NCI-H2196 (cell line): ENCODE measurements at regions not wholly inside any gene's neighbourhood (a gene's known extent, or its start where the extent isn't known, plus 50 kb on each side); places are given as distances from the start of the nearest gene placed in this dataset.
"Not testable (repeated sequence)": the region's sequence is repeated elsewhere in the genome, so short reads cannot be mapped to it uniquely, and the experiment has no call there.

Experiments
- DNase-seq: peaks from one replicate; lab custom pipeline; 2025; ENCODE audit not compliant: unreplicated experiment; lab: John Stamatoyannopoulos, UW

DNA sequence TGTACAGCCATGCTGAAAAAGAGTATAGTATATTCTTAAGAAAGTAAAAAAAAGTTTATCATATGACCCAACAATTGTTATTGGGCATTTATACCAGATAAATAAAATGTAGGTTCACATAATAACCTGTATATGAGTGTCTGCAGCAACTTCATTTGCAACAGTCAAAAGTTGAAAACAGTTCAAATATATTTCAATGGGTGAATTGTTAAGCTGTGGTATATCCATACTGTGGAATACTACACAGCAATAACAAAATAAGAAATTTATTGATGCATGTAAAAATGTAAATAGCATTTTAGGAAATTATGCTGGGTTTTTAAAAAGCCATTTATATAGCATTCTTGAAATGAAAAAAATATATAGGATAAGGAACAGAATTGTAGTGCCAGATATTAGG is 1420.1 kb upstream of the ACO1 start:
- DNase-seq: no peak

DNA sequence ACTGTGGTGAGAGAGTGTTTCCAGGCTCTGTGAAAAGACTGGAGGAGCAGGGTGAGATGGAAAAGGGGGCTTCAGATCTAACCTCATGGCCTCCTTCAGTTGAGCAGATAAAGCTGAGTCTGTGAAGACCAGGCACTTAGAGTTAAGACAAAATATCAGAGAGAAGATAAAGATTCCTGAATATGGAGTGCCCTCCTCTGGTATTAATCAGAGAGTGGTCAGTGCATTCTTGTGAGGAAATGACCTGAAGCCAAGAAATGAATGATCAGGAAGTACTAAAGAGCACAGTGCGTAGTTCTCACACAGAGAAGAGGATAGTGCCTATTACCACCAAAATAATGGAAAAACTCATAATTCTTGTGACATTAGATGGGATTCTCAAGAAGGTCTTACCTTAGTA is 1417.0 kb upstream of the ACO1 start:
- no peak for DNase-seq

DNA sequence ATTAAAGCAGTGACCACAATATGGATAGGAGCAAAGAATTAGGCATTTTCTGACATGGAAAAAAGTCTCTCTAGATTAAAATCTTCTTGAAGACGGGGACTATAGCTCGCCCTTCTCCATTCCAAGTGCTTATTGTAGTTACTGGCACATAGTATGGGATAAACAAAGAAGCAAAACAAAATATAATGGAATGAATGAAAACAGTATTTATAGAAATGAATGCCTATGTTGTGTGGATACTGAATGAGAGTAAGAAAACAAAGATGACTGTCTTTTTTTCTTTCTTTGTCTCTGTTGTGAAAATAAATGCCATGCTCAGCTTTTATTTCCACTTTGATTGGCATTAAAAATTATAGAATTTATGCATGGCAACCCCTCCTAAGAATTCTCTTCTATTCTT is 1414.3 kb upstream of the ACO1 start:
- no peak for DNase-seq

DNA sequence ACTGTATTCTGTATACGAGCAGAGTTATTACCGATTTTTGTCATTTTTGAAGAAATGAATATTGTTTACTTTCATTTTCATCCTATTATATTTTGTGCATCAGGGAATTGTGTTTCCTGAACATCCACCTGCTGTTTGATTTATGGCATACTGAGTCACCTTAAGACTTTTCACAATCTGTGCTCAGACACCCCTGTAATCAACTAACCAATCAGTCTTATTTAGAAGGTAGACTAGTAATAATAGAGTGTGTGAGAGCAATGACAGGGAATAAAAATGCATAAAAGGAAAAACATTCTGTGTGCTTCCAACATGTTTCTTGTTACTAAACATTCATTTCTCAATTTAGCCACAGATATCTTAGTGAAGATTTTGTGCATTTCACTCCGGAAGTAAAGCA is 1413.6 kb upstream of the ACO1 start:
- DNase-seq: no peak

DNA sequence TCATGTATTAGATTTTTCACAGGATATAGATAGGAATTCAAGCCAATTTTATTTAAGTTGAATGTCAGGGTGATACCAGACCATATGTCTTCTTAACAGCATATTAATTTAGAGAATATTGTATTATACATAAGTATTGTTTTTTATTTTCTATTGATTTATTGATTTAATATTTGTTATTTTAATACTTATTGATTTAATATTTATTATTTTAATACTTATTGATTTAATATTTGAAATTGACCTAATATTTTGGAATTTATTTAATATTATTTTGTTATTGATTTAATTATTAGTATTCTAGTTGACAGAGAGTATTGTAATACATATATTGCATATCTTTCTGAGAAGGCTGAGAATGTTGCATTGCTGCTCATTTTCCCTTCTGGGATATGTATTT is 1411.8 kb upstream of the ACO1 start:
- DNase-seq: no peak

DNA sequence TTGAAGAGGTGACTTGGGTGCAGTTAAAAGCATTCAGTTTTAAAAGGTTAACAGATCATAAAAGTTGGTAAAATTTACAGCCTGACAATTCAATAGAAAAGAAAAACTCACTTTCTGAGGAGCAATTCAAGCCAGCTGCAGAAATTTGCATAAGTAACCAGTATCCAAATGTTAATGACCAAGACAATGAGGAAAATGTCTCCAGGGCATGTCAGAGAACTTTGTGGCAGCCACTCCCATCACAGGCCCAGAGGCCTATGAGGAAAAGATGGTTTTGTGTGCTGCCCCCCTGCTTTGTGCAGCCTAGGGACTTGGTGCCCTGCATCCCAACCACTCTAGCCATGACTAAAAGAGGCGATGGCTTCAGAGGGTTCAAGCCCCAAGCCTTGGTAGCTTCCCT is 1406.5 kb upstream of the ACO1 start:
- no peak for DNase-seq

DNA sequence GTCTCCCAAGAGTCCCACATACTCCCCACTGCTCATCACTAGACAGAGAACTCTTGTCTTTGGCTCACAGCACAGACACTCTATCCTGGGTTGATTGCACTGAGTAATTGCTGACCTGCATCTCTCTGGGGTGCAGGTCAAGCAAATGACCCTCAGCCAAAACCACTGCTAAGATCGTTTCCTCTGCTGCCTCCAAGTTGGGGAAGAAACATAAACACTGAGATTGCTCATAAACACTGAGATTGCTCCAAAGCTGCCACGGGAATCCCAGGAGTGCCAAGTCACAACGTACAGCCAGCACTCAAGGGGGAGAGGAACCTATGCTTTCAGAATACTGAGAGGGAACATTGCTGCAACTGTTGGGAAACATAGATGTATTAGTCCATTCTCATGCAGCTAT is 1402.1 kb upstream of the ACO1 start:
- no peak for DNase-seq

DNA sequence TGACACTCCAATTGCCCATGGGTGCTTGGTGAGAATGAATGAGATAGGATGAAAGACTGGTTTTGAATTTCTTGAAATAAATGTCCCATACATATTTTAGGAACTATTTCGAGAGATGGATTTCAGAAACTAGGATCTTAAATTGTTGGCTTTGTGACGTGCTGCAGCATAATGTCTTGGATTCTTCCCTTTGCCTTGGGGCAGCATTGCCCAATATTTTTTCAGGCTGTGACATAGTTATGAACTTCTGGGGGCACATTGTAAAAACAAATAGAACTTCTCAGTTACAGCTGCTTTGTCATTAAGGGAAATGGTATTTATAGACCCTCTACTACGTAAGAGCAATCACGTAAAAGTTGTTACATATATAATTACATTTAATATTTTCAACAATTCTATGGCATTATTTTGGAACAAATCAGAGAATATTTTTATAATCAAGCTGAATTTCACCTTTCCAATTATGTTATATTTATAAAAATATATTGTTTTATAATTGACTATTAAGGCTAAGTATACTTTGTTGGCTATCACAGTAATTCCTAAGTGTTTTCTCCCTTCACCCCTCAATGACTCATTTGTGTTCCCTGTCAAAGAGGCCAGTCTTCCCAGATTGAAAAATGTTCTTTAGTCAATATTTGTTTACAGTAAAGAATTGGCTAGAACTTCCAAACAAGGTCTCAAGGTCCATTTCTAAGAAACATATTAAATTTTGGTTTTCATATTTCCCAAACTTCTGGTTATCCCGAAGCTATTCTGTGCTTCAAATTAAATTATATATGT is 1388.3 kb upstream of the ACO1 start:
- no peak for DNase-seq

DNA sequence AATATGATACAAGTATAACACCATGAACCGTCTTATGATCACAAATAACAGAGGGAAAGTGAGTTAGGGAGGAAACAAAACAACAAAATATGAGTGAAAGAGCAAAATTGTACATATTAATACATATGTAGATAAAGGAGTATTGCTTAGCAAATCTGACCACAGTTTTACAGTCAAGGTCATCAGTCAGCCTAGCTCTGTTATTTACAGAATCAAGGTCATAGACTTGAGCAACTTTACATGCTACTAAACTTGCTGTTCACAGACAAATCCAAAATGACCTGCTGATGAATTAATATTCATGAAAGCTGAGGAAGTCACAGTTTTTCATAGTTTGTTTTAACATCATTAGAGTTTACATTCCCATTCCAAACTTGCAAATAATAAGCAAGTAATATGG is 1387.7 kb upstream of the ACO1 start:
- DNase-seq: no peak

DNA sequence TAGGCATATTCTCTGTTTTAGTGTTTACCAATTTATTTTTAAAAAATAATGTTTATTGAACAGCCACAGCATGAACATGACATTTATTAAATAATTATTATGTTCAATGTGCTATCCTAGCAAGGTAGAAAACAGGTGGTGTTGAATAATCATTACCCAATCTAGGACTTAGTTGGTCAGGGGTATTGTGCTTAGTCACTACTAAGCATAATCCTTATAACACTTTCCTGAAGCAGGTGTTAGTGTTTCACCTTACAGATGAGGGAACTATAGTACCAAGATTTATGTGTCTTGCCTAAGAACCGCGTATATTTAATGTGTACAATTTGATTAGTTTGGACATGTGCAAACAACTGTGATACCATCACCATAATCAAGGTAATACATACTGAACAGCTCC is 1387.2 kb upstream of the ACO1 start:
- no peak for DNase-seq

DNA sequence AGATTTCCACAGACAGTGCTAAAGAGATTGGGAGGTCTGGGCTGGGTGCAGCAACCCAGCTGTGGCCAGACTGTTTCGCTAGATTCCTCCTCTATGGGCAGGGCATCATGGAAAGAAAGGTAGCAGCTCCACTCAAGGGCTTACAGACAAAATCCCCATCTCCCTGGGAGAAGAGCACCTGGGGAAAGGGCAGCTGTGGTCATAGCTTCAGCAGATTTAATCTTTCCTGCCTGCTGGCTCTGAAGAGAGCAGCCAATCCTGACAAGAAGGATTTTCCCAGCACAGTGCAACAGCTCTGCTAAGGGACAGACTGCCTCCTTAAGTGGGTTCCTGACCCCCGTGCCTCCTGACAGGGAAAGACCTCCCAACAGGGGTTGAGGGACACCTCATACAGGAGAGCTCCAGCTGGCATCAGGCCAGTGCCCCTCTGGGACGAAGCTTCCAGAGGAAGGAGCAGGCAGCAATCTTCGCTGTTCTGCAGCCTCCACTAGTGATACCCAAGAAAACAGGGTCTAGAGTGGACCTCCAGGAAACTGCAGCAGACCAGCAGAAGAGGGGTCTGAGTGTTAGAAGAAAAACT is 1379.3 kb upstream of the ACO1 start:
- DNase-seq: no peak

DNA sequence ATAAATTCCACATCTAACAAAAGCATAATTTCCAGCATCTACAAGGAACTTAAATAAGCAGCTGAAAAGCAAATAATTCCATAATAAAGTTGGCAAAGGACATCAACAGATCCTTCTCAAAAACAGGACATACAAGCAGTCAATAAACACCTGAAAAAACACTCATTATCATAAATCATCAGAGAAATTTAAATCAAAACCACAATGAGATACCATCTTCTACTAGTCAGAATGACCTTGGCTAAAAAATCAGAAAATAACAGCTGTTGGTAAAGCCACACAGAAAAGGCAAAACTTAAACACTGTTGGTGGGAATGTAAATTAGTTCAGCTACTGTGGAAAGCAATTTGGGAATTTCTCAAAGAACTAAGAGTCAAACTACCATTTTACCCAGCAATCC is 1371.1 kb upstream of the ACO1 start:
- no peak for DNase-seq

DNA sequence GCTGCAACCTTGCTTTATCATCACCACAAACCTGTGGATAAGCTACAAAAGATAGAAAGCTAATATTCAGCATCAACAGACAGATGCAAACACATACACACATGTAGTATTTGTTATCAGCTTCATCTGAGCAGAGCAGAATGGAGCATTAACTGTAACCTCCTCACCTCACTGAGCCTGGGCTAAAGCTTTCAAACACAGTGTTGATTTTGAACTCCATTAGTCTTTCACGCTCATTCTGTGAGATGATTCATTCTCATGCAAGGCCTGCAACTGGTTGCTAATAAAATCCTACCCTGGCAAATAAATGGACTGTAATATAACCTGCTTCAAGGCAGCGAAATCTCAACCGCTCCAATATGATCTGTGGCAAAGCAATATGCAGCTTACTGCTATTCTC is 1360.6 kb upstream of the ACO1 start:
- no peak for DNase-seq

DNA sequence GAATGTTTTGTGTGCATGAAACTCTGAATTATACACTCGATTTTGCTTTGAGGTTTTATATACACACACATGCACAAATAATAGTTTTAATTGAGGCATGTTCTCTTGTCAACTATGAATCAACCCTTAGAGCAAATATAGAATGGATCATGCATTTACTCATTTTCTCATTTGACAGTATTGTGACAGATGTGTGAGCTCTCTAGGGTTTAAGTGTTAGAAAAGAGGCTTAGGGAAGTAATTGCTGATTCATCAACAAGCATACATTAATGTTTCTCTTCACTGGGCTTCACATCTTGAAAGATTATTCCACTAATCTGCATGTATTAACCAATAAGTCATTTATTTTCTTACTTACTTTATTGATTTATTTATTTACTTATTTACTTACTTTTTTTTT is 1356.8 kb upstream of the ACO1 start:
- DNase-seq: no peak

DNA sequence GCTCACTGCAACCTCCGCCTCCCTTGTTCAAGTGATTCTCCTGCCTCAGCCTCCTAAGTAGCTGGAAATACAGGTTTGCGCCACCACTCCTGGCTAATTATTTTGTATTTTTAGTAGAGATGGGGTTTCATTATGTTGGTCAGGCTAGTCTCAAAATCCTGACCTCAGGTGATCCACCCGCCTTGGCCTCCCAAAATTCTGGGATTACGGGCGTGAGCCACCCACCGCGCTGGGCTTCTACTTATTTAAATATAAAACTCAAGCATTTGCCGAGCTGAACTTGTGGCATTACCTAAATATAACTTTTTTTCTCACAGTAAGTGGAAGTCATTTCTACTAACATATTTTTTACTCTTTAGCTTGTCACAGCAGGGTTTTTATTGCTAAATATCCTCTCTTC is 1356.3 kb upstream of the ACO1 start:
- DNase-seq: no peak

DNA sequence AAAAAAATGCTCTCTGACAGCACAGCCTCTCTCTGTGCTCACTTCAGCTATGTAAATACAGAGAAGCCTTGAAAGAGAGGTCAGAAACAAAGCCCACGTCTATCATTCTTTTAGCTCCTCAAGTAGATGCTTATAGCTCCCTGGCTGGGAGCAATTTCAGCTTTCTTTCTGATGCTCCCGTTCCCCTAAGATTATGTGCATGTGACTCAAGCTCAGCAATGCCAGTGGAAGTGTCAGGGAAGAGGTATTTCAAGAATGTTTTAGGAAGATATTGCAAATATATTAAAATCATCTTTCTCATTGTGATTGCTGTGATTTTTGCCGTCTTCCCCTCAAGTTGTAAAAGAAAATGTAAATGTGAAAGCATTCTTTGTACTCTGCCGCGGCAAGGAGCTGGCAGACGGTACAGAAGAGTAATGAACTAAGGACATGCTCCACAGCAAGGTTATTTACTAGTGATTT is 1353.7 kb upstream of the ACO1 start:
- DNase-seq: no peak

DNA sequence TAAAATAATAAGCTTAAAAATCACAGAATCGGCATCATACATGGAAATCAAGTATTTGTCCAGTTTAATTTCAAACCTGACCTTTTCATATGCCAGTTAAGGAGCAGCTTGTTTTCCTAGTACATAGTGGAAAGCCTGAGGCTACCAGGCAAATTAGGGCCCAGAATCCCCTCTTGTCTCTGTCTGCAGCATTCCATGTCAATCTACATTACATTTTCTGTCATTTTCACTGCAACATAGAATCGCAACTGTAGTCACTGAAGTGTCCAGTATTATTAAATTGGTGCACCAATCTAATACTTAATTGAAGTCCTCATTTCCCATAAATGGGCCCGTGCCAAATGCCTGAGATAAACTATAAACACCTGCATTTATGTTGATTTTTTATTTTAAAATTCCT is 1352.2 kb upstream of the ACO1 start:
- DNase-seq: no peak

DNA sequence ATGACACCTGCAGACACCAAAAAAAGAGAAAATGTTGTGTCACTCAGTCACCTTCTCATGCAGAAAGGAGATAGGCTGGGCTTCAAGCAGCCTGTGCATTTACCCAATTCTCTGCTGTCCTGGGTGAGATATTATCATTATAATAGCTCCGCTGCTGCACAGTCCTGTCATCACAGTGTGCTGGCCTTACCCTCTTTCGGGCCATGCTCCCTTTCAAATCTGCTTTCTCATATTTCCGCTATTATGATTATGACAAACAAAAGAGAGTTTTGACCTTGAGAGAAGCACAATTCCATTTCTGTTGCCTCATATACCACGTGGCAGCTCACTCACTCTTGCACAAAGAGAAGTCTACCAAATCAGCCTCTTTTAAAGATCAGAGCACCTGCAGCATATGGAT is 1350.1 kb upstream of the ACO1 start:
- DNase-seq: no peak

DNA sequence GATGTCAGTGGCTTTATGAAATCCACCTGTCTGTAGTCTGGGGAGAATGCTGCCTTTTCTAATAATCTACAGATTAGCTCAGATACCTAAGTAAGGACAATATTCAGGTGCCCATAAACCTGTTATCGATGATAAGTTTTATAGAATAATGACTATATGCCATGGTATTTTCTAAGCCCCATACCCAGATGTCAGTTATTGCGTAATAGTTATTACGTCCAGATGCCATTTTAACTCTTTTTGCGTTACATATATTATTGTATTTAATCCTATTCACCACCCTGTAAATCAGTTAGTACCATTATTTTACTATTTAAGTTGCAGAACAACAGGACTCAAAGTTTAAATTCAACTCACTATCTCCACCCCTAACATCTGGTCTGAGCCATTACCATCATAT is 1343.9 kb upstream of the ACO1 start:
- no peak for DNase-seq

DNA sequence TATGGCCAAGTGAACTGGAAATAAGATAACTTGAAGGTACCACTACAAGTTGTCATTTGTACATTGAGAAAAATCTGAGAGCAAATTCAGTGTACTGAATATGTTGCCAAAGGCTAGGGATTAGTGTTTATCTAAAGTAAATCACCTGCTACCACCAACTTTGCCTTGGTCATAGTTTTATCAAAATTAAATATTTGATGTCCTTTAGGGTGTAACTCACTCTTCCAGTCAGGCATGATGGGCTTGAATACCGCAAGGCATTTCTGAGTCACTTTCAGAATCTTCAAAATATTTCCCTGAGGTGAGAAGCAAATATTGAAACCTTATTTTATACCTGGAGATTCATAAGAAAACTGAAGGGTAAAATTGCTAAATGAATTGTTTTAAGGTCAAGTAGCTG is 1338.6 kb upstream of the ACO1 start:
- no peak for DNase-seq

DNA sequence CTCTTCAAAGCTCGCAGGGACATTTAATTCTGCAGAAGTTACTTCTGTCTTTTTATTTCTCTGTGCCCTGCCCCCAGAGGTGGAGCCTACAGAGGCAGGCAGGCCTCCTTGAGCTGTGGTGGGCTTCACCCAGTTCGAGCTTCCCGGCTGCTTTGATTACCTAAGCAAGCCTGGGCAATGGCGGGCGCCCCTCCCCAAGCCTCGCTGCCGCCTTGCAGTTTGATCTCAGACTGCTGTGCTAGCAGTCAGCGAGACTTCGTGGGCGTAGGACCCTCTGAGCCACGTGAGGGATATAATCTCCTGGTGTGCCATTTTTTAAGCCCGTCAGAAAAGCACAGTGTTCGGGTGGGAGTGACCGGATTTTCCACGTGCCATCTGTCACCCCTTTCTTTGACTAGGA is 1322.9 kb upstream of the ACO1 start:
- DNase-seq: not testable (repeated sequence)

DNA sequence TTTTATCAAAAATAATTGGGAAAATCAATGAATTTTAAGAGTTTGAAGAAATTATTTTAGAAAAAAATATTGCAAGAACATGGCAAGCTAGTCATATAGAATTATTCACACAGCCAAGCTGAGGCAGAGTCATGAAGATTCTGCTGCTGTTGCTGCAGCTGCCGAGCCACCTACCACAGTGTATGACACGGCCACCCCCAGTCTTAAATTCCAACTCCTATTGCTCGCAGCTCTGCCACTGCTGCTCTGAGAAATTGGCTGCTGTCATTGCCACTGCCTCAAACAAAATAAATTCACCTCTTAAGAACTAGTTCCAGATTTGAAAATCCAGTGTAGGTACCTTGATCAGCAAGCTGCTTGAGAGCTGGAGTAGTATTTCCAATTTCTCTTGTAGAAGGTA is 1318.8 kb upstream of the ACO1 start:
- DNase-seq: no peak

DNA sequence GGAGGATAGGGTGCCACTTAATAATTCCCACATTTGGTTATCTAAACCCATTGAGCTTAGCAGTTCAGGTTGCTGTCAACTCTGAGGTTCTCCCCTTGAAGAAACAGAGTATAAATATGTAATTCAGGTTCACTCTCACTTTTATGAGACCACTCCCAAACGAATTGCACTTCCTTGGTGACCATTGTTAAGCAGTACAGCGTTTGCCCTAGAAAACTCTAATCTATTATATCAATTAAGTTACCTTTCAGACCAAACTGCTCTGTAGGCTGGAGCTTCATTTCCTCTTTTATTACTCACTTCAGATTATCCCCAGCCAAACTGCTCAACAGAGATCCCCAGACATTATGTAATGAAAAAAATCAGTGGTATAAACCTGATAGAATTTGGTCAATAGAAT is 1317.0 kb upstream of the ACO1 start:
- no peak for DNase-seq
